Stomach (tissue), 8 donors: ENCODE measurements at regions not wholly inside any gene's neighbourhood (a gene's known extent, or its start where the extent isn't known, plus 50 kb on each side); places are given as distances from the start of the nearest gene placed in this dataset.

Experiments used
- DNase-seq, 2 donors: peaks; one replicate each; pipeline versions ENCODE4 v3.0.0 to v3.0.0-alpha.2; 2013 to 2019
- H3K27ac ChIP-seq, 5 donors: fragments of 200-600 bp in 4 of 5; sonication (generic) in 4 of 5; one replicate each; pipeline ENCODE4 v1.5.1; 2013 to 2019; ENCODE audit warnings: mild to moderate bottlenecking in 1 of 5, moderate library complexity in 1 of 5
- H3K27me3 ChIP-seq, 3 donors: fragments of 200-600 bp; sonication (generic); one replicate each; pipeline ENCODE4 v1.5.1; 2017 to 2019; ENCODE audit warnings: mixed run types in 1 of 3
- H3K36me3 ChIP-seq, 4 donors: fragments of 200-600 bp; sonication (generic); 1 replicate in 3 of 4; 2 replicates in 1 of 4; pipeline ENCODE4 v1.5.1; 2016 to 2019
- H3K4me1 ChIP-seq, 4 donors: fragments of 200-600 bp; sonication (generic); one replicate each; pipeline ENCODE4 v1.5.1; 2016 to 2019
- H3K4me3 ChIP-seq, 4 donors: fragments of 200-600 bp; sonication (generic) in 3 of 4; one replicate each; pipeline ENCODE4 v1.5.1; 2016 to 2019; ENCODE audit warnings: mild to moderate bottlenecking in 1 of 4
- H3K9me3 ChIP-seq, 4 donors: fragments of 200-600 bp; sonication (generic); one replicate each; pipeline ENCODE4 v1.5.1; 2016 to 2019
- CTCF ChIP-seq, 7 experiments: fragments of 450-650 bp in 4 of 7; fragments of 200-600 bp in 3 of 7; sonication (generic) in 3 of 7; IDR thresholded peaks; one replicate each; pipeline ENCODE4 v1.5.1; 2016 to 2019; ENCODE audit warnings: antibody characterized with exemption in 7 of 7, control low read depth in 2 of 7, mild to moderate bottlenecking in 1 of 7
- EP300 ChIP-seq: sonication (generic); formaldehyde crosslinking; IDR thresholded peaks from one replicate; pipeline ENCODE4 v1.6.1; 2017; ENCODE audit warnings: antibody characterized with exemption
- POLR2A ChIP-seq, 4 donors: fragments of 450-650 bp; IDR thresholded peaks; one replicate each; pipeline ENCODE4 v1.6.1; 2016; ENCODE audit warnings: antibody characterized with exemption in 4 of 4, control low read depth in 2 of 4, mild to moderate bottlenecking in 1 of 4, moderate library complexity in 1 of 4
- POLR2AphosphoS5 ChIP-seq, 3 donors: sonication (generic); formaldehyde crosslinking; IDR thresholded peaks; one replicate each; pipeline ENCODE4 v1.6.1; 2016; ENCODE audit warnings: antibody characterized with exemption in 3 of 3
- WGBS, 5 donors: extraction: QIAGEN DNeasy Blood & Tissue Kit in 3 of 5; methylation state at CpG; one replicate each; pipeline versions ENCODE4 v1.1.5 to v1.1.7; 2013 to 2018; 5-methylcytosine and 5-hydroxymethylcytosine counted together
- intact Hi-C: fragments of 100-400 bp; cut with DNase I; formaldehyde crosslinking; loops from one replicate; pipeline ENCODE4 v1.15.1; 2023; ENCODE audit warnings: low total_unique reads
- donor health status: healthy with polysubstance abuse.
- donor health status: Bipolar disorder and iron deficiency.
- donor health status: healthy.

GRCh38 chr12:46608431-46609272 lies 217.1 kb downstream of the SLC38A4 start:
- TF ChIP-seq POLR2A (IDR thresholded peaks at IDR 0.05) (no peak), CTCF (IDR thresholded peaks at IDR 0.05) (no peak), POLR2AphosphoS5 (IDR thresholded peaks at IDR 0.05) (no peak)
- WGBS, 5 donors: 44 to 88% (median 59%) methylated on average over 1 of the region's 1 CpG
- no peak for DNase-seq

GRCh38 chr12:46604684-46605083 lies 221.1 kb downstream of the SLC38A4 start:
- peaks cover 0 to 17% (median 11%) of the 10 kb centered on the region in 4 donors for H3K4me1 ChIP-seq
- no peak overlapping the region for H3K4me3 ChIP-seq
- WGBS, 5 donors: 87 to 96% (median 93%) methylated on average over 3 to 4 of the region's 4 CpGs
- no peaks in the 10 kb centered on the region for H3K27me3 ChIP-seq
- H3K9me3 ChIP-seq: peaks cover 0 to 5% (median 0%) of the 10 kb centered on the region in 4 donors
- DNase-seq: no peak
- H3K36me3 ChIP-seq: no peaks in the 10 kb centered on the region
- no peak overlapping the region for H3K27ac ChIP-seq
- intact Hi-C loops: no loop called here
- TF ChIP-seq POLR2A (IDR thresholded peaks at IDR 0.05) (no peak), CTCF (IDR thresholded peaks at IDR 0.05) (no peak), POLR2AphosphoS5 (IDR thresholded peaks at IDR 0.05) (no peak), EP300 (no peak)

More at GRCh38 chr12:46608431-46609272, 217.1 kb downstream of the SLC38A4 start:
- H3K4me1 ChIP-seq: peaks cover 0 to 17% (median 12%) of the 10 kb centered on the region in 4 donors
- peak overlapping the region in 3 of 5 donors; percentile 38 to 71 (median 60) for H3K27ac ChIP-seq
- no peak overlapping the region for H3K4me3 ChIP-seq
- intact Hi-C loops: no loop called here
- H3K27me3 ChIP-seq: no peaks in the 10 kb centered on the region
- no peaks in the 10 kb centered on the region for H3K36me3 ChIP-seq
- no peaks in the 10 kb centered on the region for H3K9me3 ChIP-seq

GRCh38 chr12:46603776-46604456 lies 221.9 kb downstream of the SLC38A4 start:
- WGBS, 5 donors: 83 to 94% (median 94%) methylated on average over 2 to 3 of the region's 3 CpGs

More at GRCh38 chr12:46603776-46604456, 221.9 kb downstream of the SLC38A4 start:
- H3K9me3 ChIP-seq: peaks cover 0 to 5% (median 0%) of the 10 kb centered on the region in 4 donors
- DNase-seq: no peak
- no peaks in the 10 kb centered on the region for H3K36me3 ChIP-seq
- no peaks in the 10 kb centered on the region for H3K27me3 ChIP-seq
- TF ChIP-seq EP300: no peak
- no peak for TF ChIP-seq POLR2AphosphoS5 (IDR thresholded peaks at IDR 0.05)
- TF ChIP-seq POLR2A (IDR thresholded peaks at IDR 0.05): no peak
- no peak for TF ChIP-seq CTCF (IDR thresholded peaks at IDR 0.05)
- no peak overlapping the region for H3K4me3 ChIP-seq
- intact Hi-C loops: no loop called here
- peaks cover 0 to 9% (median 4%) of the 10 kb centered on the region in 4 donors for H3K4me1 ChIP-seq
- H3K27ac ChIP-seq: no peak overlapping the region
